Right atrium auricular region (tissue), 2 donors: ENCODE measurements at regions not wholly inside any gene's neighbourhood (a gene's known extent, or its start where the extent isn't known, plus 50 kb on each side); places are given as distances from the start of the nearest gene placed in this dataset.
"Not testable (repeated sequence)": the region's sequence is repeated elsewhere in the genome, so short reads cannot be mapped to it uniquely, and the experiment has no call there.

Source experiments
- DNase-seq: peaks from one replicate; pipeline ENCODE4 v3.0.0-alpha.2; 2019; ENCODE audit warnings: low spot score
- H3K27ac ChIP-seq, 2 donors: fragments of 200-600 bp; sonication (generic); 1 replicate in 1 of 2; 2 replicates in 1 of 2; pipeline ENCODE4 v1.5.1; 2016 to 2019
- H3K27me3 ChIP-seq, 2 donors: fragments of 200-600 bp; sonication (generic); one replicate each; pipeline versions ENCODE4 v1.5.1 to v1.6.0; 2017 to 2019
- H3K36me3 ChIP-seq: fragments of 200-600 bp; sonication (generic); one replicate; pipeline ENCODE4 v1.5.1; 2016
- H3K4me1 ChIP-seq, 2 donors: fragments of 200-600 bp; sonication (generic); one replicate each; pipeline versions ENCODE4 v1.5.1 to v1.6.0; 2017 to 2019
- H3K4me3 ChIP-seq, 2 donors: fragments of 200-600 bp; sonication (generic); 1 replicate in 1 of 2; 2 replicates in 1 of 2; pipeline ENCODE4 v1.5.1; 2017 to 2019; ENCODE audit warnings: mild to moderate bottlenecking in 1 of 2, moderate library complexity in 1 of 2
- H3K9me3 ChIP-seq, 2 donors: fragments of 200-600 bp; sonication (generic); one replicate each; pipeline ENCODE4 v1.5.1; 2019
- TF ChIP-seq, protein P1 (sequence below), 2 donors: fragments of 200-600 bp; sonication (generic); IDR thresholded peaks; one replicate each; pipeline ENCODE4 v1.5.1; 2019; ENCODE audit warnings: antibody characterized with exemption in 2 of 2

DNA sequence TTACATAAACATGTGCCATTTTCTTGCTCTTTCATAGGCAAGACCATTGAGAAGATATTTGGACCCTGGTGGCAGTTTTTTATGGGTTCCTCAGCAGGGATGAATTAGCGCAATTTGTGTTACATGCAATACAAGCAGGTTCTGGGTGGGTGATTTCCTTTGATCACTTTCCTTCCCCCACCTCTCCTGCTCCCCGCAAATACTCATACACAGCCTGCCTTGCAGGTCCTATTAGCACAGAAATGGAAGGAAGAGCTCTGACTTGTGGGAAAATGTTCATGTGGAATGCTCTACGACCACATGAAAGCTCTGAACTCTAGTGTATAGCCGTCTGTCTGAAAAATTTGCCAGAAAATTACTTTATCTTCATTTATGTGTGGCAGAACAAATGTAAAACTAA lies 361.0 kb upstream of the FAT1 start:
- Histone ChIP-seq H3K9me3 (no peaks in the 10 kb centered on the region), H3K27ac (no peak overlapping the region), H3K36me3 (no peaks in the 10 kb centered on the region), H3K4me3 (no peak overlapping the region), H3K4me1 (no peaks in the 10 kb centered on the region), H3K27me3 (no peaks in the 10 kb centered on the region)
- TF ChIP-seq, protein P1, sequence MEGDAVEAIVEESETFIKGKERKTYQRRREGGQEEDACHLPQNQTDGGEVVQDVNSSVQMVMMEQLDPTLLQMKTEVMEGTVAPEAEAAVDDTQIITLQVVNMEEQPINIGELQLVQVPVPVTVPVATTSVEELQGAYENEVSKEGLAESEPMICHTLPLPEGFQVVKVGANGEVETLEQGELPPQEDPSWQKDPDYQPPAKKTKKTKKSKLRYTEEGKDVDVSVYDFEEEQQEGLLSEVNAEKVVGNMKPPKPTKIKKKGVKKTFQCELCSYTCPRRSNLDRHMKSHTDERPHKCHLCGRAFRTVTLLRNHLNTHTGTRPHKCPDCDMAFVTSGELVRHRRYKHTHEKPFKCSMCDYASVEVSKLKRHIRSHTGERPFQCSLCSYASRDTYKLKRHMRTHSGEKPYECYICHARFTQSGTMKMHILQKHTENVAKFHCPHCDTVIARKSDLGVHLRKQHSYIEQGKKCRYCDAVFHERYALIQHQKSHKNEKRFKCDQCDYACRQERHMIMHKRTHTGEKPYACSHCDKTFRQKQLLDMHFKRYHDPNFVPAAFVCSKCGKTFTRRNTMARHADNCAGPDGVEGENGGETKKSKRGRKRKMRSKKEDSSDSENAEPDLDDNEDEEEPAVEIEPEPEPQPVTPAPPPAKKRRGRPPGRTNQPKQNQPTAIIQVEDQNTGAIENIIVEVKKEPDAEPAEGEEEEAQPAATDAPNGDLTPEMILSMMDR (IDR thresholded peaks at IDR 0.05), result no peak
- DNase-seq, result no peak

DNA sequence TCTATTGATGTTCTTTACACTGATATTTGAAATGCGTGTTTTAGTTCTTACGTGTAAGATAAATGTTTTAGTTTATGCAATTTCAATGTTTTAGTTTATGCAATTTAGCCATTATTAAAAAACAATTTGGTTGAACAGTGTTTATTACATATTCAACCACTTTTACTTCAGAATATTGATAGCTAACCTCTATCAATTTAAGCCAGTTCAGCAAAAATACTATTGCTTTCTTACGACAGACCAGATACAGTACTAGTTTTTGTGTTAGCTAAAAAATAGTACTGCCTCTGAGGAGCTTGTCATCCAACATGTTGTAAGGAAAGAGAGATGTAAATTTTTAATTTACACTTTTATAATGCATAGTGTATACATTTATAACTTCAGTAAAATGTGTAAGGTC lies 361.7 kb upstream of the FAT1 start:
- Histone ChIP-seq H3K27me3 (no peaks in the 10 kb centered on the region), H3K27ac (no peak overlapping the region), H3K4me1 (no peaks in the 10 kb centered on the region), H3K4me3 (no peak overlapping the region), H3K36me3 (no peaks in the 10 kb centered on the region), H3K9me3 (no peaks in the 10 kb centered on the region)
- DNase-seq, result no peak
- TF ChIP-seq, protein P1 (IDR thresholded peaks at IDR 0.05), result no peak

DNA sequence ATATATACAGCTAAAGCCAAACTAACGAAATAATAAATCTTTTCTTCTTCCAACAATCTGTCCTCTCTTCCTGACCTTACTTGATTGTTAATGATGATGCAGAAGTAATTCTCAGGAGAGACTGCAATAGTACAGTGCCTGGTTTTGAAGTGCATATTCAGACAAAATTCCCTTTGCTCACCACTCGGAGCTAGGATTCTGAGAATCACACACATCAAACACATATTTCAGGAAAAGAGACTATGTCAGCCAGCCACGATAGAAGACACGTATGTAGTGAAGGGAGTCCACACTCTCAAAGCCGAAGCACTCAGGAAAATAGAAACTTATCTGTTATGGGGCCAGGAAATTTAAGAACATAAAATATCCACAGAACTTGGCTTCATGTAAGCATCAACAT lies 362.5 kb upstream of the FAT1 start:
- Histone ChIP-seq H3K27me3 (no peaks in the 10 kb centered on the region), H3K4me3 (no peak overlapping the region), H3K9me3 (no peaks in the 10 kb centered on the region), H3K27ac (no peak overlapping the region), H3K36me3 (no peaks in the 10 kb centered on the region), H3K4me1 (no peaks in the 10 kb centered on the region)
- DNase-seq, result no peak
- TF ChIP-seq, protein P1 (IDR thresholded peaks at IDR 0.05), result no peak

DNA sequence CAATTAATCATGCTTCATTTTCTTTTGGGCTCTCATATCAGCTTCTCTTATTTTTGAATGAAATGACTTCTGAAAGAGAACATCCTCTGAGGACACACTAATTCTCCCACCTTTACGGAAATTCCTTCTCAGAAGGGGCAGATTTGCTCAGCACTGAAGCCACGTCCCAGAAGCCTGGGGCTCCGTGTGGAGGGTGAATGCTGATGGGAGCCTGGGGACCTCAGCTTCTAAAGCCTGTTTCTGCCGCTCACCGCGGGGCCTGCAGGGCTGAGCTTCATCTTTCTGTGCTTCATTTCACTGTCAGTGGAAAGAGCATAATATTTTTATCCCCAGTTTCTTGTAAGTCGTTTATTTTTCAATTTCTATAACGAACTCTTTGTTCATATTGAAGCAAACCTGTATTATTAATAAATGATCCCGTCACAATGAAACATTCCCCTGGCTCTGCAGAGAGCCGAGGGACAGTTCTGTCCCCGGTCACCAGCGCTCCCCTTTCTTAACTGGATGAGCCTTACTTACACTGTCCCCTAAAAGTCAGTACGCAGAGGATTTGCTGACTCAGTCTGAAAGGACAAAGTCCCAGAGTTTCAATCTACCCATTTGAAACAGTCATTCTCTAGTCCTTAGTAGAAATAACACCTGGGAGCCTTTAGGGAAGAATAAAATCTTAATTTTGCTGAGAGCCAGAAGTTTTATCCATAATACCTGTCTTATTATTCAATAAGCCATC lies 364.6 kb upstream of the FAT1 start:
- Histone ChIP-seq H3K4me1 (no peaks in the 10 kb centered on the region), H3K36me3 (no peaks in the 10 kb centered on the region), H3K4me3 (no peak overlapping the region), H3K27ac (no peak overlapping the region), H3K9me3 (no peaks in the 10 kb centered on the region), H3K27me3 (no peaks in the 10 kb centered on the region)
- TF ChIP-seq, protein P1 (IDR thresholded peaks at IDR 0.05), result no peak
- no peak for DNase-seq

DNA sequence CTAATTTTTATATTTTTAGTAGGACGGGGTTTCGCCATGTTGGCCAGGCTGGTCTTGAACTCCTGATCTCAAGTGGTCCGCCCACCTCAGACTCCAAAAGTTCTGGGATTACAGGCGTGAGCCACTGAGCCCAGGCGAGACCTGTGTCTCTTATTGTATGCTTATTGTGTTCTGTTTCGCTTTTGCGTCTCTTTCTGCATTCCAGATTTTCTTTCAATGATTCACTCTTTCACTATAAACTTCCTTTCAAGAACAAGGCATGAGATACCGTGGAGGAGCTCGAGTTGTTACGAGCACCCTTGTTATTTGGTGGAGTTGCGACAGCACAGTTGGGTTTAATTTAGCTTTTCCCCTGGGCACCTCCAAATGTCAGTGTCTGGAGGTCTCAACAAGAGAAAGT lies 366.7 kb upstream of the FAT1 start:
- Histone ChIP-seq H3K4me1 (no peaks in the 10 kb centered on the region), H3K4me3 (no peak overlapping the region), H3K27me3 (no peaks in the 10 kb centered on the region), H3K27ac (no peak overlapping the region), H3K9me3 (no peaks in the 10 kb centered on the region), H3K36me3 (no peaks in the 10 kb centered on the region)
- TF ChIP-seq, protein P1 (IDR thresholded peaks at IDR 0.05), result no peak
- no peak for DNase-seq

DNA sequence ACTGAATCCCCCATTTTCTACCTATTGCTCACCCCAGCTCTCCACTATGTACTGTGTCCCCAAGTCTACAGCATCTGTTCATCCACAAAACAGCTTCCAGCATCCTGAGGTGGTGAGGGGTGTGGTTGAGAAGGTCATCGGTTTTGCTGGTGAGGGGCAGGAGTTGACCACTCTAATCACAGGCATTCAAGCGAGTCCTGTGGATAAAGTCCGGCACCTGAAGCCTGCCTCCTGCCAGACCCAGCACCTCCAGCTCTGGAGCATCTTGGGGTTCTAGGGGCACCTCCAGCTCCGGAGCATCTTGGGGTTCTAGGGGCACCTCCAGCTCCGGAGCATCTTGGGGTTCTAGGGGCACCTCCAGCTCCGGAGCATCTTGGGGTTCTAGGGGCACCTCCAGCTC lies 367.2 kb upstream of the FAT1 start:
- H3K9me3 ChIP-seq, DNase-seq, H3K27ac ChIP-seq, H3K4me1 ChIP-seq, H3K4me3 ChIP-seq, H3K36me3 ChIP-seq, H3K27me3 ChIP-seq: not testable (repeated sequence)
